ENCODE measurements at regions not wholly inside any gene's neighbourhood (a gene's known extent, or its start where the extent isn't known, plus 50 kb on each side); places are given as distances from the start of the nearest gene placed in this dataset.

DNA sequence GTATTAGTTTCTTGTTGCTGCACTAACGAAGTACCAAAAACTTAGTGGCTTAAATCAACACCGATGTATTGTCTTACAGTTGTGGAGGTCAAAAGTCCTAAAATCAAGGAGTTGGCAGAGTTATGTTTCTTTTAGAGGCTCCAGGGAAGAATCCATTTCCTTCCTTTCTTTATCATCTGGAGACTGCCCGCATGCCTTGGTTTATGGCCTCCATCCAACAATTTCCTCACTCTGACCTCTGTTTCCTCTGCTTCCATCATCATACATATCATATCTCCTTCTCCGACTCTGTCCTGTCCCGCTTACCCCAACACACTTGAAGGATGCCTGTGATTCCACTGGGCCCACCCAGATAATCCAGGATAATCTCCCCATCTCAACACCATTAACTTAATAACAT lies 627.8 kb downstream of the KCNJ2 start:
- TF ChIP-seq POLR2A (IDR thresholded peaks at IDR 0.05; ENCODE audit: low read depth, low read length) (no peak), POLR2AphosphoS5 (IDR thresholded peaks at IDR 0.05; ENCODE audit: low read depth, low read length) (no peak), TAF1 (IDR thresholded peaks at IDR 0.05; ENCODE audit: borderline replicate concordance, low read depth, low read length) (no peak)
